Upper lobe of left lung (tissue), 6 donors: ENCODE measurements at regions not wholly inside any gene's neighbourhood (a gene's known extent, or its start where the extent isn't known, plus 50 kb on each side); places are given as distances from the start of the nearest gene placed in this dataset.

Experiments used
- ATAC-seq, 2 donors: fragments of 200-7000 bp; cut with Tn5 transposase; one replicate each; pipeline ENCODE4 v1.9.1; 2022; ENCODE audit warnings: mild to moderate bottlenecking in 2 of 2, moderate library complexity in 2 of 2; ENCODE audit not compliant: low FRiP score in 2 of 2
- DNase-seq, 2 donors: peaks; one replicate each; pipeline ENCODE4 v3.0.0-alpha.2; 2019 to 2020
- H3K27ac ChIP-seq, 4 donors: fragments of 200-600 bp; sonication (generic); one replicate each; pipeline ENCODE4 v1.5.1; 2016 to 2019
- H3K27me3 ChIP-seq, 4 donors: fragments of 200-600 bp; sonication (generic); one replicate each; pipeline ENCODE4 v1.5.1; 2017 to 2019
- H3K36me3 ChIP-seq, 4 donors: fragments of 200-600 bp; sonication (generic); one replicate each; pipeline ENCODE4 v1.5.1; 2016 to 2019
- H3K4me1 ChIP-seq, 4 donors: fragments of 200-600 bp; sonication (generic); one replicate each; pipeline ENCODE4 v1.5.1; 2018 to 2019
- H3K4me3 ChIP-seq, 4 donors: fragments of 200-600 bp; sonication (generic); one replicate each; pipeline ENCODE4 v1.5.1; 2017 to 2019; ENCODE audit warnings: mild to moderate bottlenecking in 2 of 4, moderate library complexity in 1 of 4
- H3K9me3 ChIP-seq, 4 donors: fragments of 200-600 bp; sonication (generic); one replicate each; pipeline ENCODE4 v1.5.1; 2018 to 2019
- CTCF ChIP-seq, 6 experiments: fragments of 450-650 bp in 4 of 6; fragments of 200-600 bp in 2 of 6; sonication (generic) in 2 of 6; IDR thresholded peaks; one replicate each; pipeline ENCODE4 v1.5.1; 2016 to 2019; ENCODE audit warnings: antibody characterized with exemption in 6 of 6
- EP300 ChIP-seq, 4 donors: sonication (generic); formaldehyde crosslinking; IDR thresholded peaks; one replicate each; pipeline ENCODE4 v1.5.1; 2017; ENCODE audit warnings: antibody characterized with exemption in 4 of 4, control low read depth in 2 of 4
- POLR2A ChIP-seq, 4 donors: fragments of 450-650 bp; IDR thresholded peaks; one replicate each; pipeline ENCODE4 v1.5.1; 2016 to 2017; ENCODE audit warnings: antibody characterized with exemption in 4 of 4, mild to moderate bottlenecking in 2 of 4
- POLR2AphosphoS5 ChIP-seq, 2 donors: sonication (generic); formaldehyde crosslinking; IDR thresholded peaks; one replicate each; pipeline ENCODE4 v1.5.1; 2017; ENCODE audit warnings: antibody characterized with exemption in 2 of 2
- WGBS, 2 donors: methylation state at CpG; one replicate each; pipeline ENCODE4 v1.1.5; 2017 to 2018; 5-methylcytosine and 5-hydroxymethylcytosine counted together
- donor health status: DM: no; HTN: no; CAD: no; lungs with moderate emphysema.
- donor health status: DM: no; HTN: yes; CAD: no; lungs with severe emphysema.

GRCh38 chr5:5704352-5704751 is 281.9 kb downstream of the ICE1 start:
- no peak overlapping the region for H3K4me3 ChIP-seq
- ATAC-seq: no peak
- no peak for TF ChIP-seq POLR2AphosphoS5 (IDR thresholded peaks at IDR 0.05)
- no peak for TF ChIP-seq EP300 (IDR thresholded peaks at IDR 0.05)
- no peak for TF ChIP-seq CTCF (IDR thresholded peaks at IDR 0.05)
- no peak for TF ChIP-seq POLR2A (IDR thresholded peaks at IDR 0.05)
- no peak overlapping the region for H3K27ac ChIP-seq
- 92 to 94% methylated on average over 2 of the region's 2 CpGs for WGBS, 2 donors
- H3K36me3 ChIP-seq: no peaks in the 10 kb centered on the region
- DNase-seq: no peak
- H3K27me3 ChIP-seq: no peaks in the 10 kb centered on the region
- H3K9me3 ChIP-seq: no peaks in the 10 kb centered on the region
- H3K4me1 ChIP-seq: peaks cover 0 to 3% (median 0%) of the 10 kb centered on the region in 4 donors

GRCh38 chr5:5702934-5703333 is 280.5 kb downstream of the ICE1 start:
- Histone ChIP-seq H3K27ac (no peak overlapping the region), H3K4me3 (no peak overlapping the region), H3K9me3 (no peaks in the 10 kb centered on the region), H3K36me3 (no peaks in the 10 kb centered on the region), H3K4me1 (peaks cover 0 to 3% (median 0%) of the 10 kb centered on the region in 4 donors), H3K27me3 (no peaks in the 10 kb centered on the region)
- no peak for TF ChIP-seq POLR2A (IDR thresholded peaks at IDR 0.05)
- no peak for TF ChIP-seq CTCF (IDR thresholded peaks at IDR 0.05)
- TF ChIP-seq POLR2AphosphoS5 (IDR thresholded peaks at IDR 0.05): no peak
- no peak for TF ChIP-seq EP300 (IDR thresholded peaks at IDR 0.05)
- DNase-seq: no peak
- ATAC-seq: no peak
- 90 to 93% methylated on average over 7 of the region's 7 CpGs for WGBS, 2 donors

DNA sequence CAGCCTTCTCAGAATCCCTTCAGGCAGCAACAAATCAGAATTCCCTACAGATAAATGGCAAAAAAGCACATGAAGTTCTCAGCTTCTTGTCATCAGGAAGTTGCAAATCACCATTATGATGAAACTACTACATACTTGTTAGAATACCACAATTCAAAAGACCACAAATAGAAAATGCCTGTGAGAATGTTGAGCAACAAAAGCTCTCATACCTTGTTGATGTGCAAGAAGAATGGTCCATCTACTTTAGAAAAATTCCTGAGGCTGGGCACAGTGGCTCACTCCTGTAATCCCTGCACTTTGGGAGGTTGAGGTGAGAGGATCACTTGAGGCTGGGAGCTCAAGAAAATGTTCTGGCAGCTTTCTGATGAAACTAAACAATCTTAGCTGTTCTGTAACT is 278.1 kb downstream of the ICE1 start:
- no peak for DNase-seq
- H3K4me1 ChIP-seq: peaks cover 0 to 3% (median 0%) of the 10 kb centered on the region in 4 donors
- H3K27me3 ChIP-seq: no peaks in the 10 kb centered on the region
- ATAC-seq: no peak
- TF ChIP-seq POLR2AphosphoS5 (IDR thresholded peaks at IDR 0.05) (no peak), POLR2A (IDR thresholded peaks at IDR 0.05) (no peak), EP300 (IDR thresholded peaks at IDR 0.05) (no peak), CTCF (IDR thresholded peaks at IDR 0.05) (no peak)
- no peak overlapping the region for H3K27ac ChIP-seq
- H3K36me3 ChIP-seq: no peaks in the 10 kb centered on the region
- no peaks in the 10 kb centered on the region for H3K9me3 ChIP-seq
- no peak overlapping the region for H3K4me3 ChIP-seq

- no peaks in the 10 kb centered on the region for H3K27me3 ChIP-seq
- no peaks in the 10 kb centered on the region for H3K4me1 ChIP-seq
- H3K9me3 ChIP-seq: no peaks in the 10 kb centered on the region
- ATAC-seq: no peak
- DNase-seq: no peak
- 83 to 87% methylated on average over 11 to 12 of the region's 12 CpGs for WGBS, 2 donors
- no peak for TF ChIP-seq POLR2A (IDR thresholded peaks at IDR 0.05)
- TF ChIP-seq CTCF (IDR thresholded peaks at IDR 0.05): no peak
- no peak for TF ChIP-seq EP300 (IDR thresholded peaks at IDR 0.05)
- no peak for TF ChIP-seq POLR2AphosphoS5 (IDR thresholded peaks at IDR 0.05)
- H3K27ac ChIP-seq: no peak overlapping the region
- H3K4me3 ChIP-seq: no peak overlapping the region
- H3K36me3 ChIP-seq: no peaks in the 10 kb centered on the region
Measured at GRCh38 chr5:5699062-5699461, 276.6 kb downstream of the ICE1 start.

DNA sequence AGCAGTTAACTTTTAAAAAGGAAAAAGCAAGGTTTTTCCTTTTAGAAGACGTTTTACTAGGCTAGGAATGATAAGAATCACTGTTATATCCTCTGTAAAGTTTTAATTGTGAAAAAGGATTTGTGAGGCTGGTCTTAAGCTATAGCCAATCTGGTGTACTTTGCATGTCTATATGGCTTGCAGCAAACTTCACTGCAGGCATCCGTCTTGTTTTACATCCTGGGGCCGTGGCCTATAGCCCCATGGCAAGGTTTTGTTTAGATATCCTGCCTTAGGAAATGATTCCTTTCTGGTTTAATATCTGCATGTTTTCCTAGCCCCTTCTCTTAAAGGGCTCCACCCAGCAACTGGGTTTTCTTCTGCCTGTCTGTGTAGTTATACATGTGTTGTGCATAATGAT is 272.8 kb downstream of the ICE1 start:
- 32 to 46% methylated on average over 3 of the region's 3 CpGs for WGBS, 2 donors
- no peaks in the 10 kb centered on the region for H3K36me3 ChIP-seq
- no peaks in the 10 kb centered on the region for H3K9me3 ChIP-seq
- ATAC-seq (no peak), DNase-seq (no peak)
- no peaks in the 10 kb centered on the region for H3K4me1 ChIP-seq
- no peak overlapping the region for H3K4me3 ChIP-seq
- no peak overlapping the region for H3K27ac ChIP-seq
- TF ChIP-seq POLR2AphosphoS5 (IDR thresholded peaks at IDR 0.05): no peak
- no peak for TF ChIP-seq EP300 (IDR thresholded peaks at IDR 0.05)
- no peak for TF ChIP-seq POLR2A (IDR thresholded peaks at IDR 0.05)
- TF ChIP-seq CTCF (IDR thresholded peaks at IDR 0.05): no peak
- H3K27me3 ChIP-seq: no peaks in the 10 kb centered on the region
